HG03457 (cell line): ENCODE measurements at regions not wholly inside any gene's neighbourhood (a gene's known extent, or its start where the extent isn't known, plus 50 kb on each side); places are given as distances from the start of the nearest gene placed in this dataset.

Experiments used
- ATAC-seq: cut with Tn5 transposase; IDR thresholded peaks from one replicate; pipeline ENCODE4 v1.9.1; 2021; ENCODE audit warnings: moderate number of reproducible peaks; ENCODE audit not compliant: unreplicated experiment

- ATAC-seq = no peak
Observed at GRCh38 chr3:182732232-182733015, 60.9 kb upstream of the ATP11B start.

GRCh38 chr3:182735672-182736071 is 57.6 kb upstream of the ATP11B start:
- no peak for ATAC-seq

- no peak for ATAC-seq
Observed at GRCh38 chr3:182737825-182738224, 55.5 kb upstream of the ATP11B start.

GRCh38 chr3:182738583-182739411 is 54.5 kb upstream of the ATP11B start:
- no peak for ATAC-seq

- no peak for ATAC-seq
Observed at GRCh38 chr3:182739619-182740018, 53.7 kb upstream of the ATP11B start.

- ATAC-seq = no peak
Observed at GRCh38 chr3:182740710-182741109, 52.6 kb upstream of the ATP11B start.

GRCh38 chr3:182741214-182741613 is 52.1 kb upstream of the ATP11B start:
- ATAC-seq = no peak
